ENCODE measurements at regions not wholly inside any gene's neighbourhood (a gene's known extent, or its start where the extent isn't known, plus 50 kb on each side); places are given as distances from the start of the nearest gene placed in this dataset.
A peak's percentile ranks its signal among the peaks of the same experiment; 100 is the strongest.

DNA sequence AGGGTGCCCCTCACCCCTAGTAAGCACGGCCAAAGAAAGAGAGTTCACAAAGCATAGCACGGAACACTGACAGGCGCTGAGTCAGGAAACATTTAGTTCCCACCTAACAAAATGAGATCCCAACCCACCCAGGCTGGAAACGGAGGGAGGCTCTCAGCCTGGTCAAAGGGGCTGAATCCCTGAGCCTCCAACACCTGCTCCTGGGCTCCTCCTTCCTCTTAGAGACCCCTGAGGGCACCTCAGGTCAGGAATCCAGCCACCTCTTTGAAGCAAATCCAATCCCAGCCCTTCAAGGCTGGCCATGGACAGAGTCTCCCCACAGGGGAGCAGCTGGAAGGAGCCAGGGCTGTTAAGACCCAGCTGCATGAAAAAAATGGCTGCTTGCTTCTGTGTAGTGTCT is 154.4 kb upstream of the HES1 start:
- Histone ChIP-seq H3K4me1 (ENCODE audit: insufficient read depth, low read length, poor library complexity, severe bottlenecking) (peaks cover 24% of the 10 kb centered on the region), H4K20me1 (ENCODE audit: insufficient read depth, low read length, poor library complexity, severe bottlenecking) (no peaks in the 10 kb centered on the region), H3F3A (ENCODE audit: low read depth) (no peaks in the 10 kb centered on the region), H3K9me2 (replicated peaks; ENCODE audit: low read depth, low read length) (no peaks in the 10 kb centered on the region), H3K27me3 (ENCODE audit: insufficient read depth, low read length, poor library complexity, severe bottlenecking) (no peaks in the 10 kb centered on the region), H3K4me2 (ENCODE audit: low read depth, low read length, poor library complexity, severe bottlenecking) (no peak overlapping the region), H3K36me3 (ENCODE audit: insufficient read depth, low read length) (no peaks in the 10 kb centered on the region), H3K79me2 (ENCODE audit: insufficient read depth, low read length) (no peaks in the 10 kb centered on the region), H3K4me3 (ENCODE audit: low read length, poor library complexity, severe bottlenecking) (no peak overlapping the region), H3K9ac (ENCODE audit: low read depth, low read length, poor library complexity, severe bottlenecking) (no peak overlapping the region), H3K9me3 (ENCODE audit: insufficient read depth, low read depth, low read length) (no peaks in the 10 kb centered on the region), H2AFZ (ENCODE audit: low read length) (no peak overlapping the region)
- TF ChIP-seq, protein P1, sequence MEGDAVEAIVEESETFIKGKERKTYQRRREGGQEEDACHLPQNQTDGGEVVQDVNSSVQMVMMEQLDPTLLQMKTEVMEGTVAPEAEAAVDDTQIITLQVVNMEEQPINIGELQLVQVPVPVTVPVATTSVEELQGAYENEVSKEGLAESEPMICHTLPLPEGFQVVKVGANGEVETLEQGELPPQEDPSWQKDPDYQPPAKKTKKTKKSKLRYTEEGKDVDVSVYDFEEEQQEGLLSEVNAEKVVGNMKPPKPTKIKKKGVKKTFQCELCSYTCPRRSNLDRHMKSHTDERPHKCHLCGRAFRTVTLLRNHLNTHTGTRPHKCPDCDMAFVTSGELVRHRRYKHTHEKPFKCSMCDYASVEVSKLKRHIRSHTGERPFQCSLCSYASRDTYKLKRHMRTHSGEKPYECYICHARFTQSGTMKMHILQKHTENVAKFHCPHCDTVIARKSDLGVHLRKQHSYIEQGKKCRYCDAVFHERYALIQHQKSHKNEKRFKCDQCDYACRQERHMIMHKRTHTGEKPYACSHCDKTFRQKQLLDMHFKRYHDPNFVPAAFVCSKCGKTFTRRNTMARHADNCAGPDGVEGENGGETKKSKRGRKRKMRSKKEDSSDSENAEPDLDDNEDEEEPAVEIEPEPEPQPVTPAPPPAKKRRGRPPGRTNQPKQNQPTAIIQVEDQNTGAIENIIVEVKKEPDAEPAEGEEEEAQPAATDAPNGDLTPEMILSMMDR (conservative IDR thresholded peaks at IDR 0.05; ENCODE audit: low read length) = no peak
- TF ChIP-seq EZH2phosphoT487 (IDR thresholded peaks at IDR 0.05; ENCODE audit: borderline replicate concordance) = no peak

DNA sequence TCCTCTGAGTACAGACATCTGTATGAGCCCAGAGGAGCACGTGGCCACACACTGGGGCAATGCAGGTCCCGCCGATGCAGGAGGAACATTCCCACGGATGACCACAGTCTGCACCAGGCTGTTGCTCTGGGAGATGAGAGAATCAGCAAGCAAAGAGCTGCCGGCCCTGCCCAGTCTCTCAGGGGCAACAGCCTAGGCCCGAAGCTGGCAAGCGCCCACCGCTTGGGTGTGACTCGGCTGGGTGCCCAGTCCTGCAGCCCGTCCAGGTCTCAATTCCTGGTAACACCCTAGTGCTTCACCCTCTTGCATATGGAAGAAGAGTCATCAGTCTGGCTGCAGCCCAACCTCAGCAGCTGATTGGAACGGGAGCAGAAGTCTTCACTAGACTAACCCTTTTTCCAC is 153.7 kb upstream of the HES1 start:
- no peaks in the 10 kb centered on the region for H4K20me1 ChIP-seq (ENCODE audit: insufficient read depth, low read length, poor library complexity, severe bottlenecking)
- TF ChIP-seq EZH2phosphoT487 (IDR thresholded peaks at IDR 0.05; ENCODE audit: borderline replicate concordance) = no peak
- TF ChIP-seq, protein P1 (conservative IDR thresholded peaks at IDR 0.05; ENCODE audit: low read length) = no peak

DNA sequence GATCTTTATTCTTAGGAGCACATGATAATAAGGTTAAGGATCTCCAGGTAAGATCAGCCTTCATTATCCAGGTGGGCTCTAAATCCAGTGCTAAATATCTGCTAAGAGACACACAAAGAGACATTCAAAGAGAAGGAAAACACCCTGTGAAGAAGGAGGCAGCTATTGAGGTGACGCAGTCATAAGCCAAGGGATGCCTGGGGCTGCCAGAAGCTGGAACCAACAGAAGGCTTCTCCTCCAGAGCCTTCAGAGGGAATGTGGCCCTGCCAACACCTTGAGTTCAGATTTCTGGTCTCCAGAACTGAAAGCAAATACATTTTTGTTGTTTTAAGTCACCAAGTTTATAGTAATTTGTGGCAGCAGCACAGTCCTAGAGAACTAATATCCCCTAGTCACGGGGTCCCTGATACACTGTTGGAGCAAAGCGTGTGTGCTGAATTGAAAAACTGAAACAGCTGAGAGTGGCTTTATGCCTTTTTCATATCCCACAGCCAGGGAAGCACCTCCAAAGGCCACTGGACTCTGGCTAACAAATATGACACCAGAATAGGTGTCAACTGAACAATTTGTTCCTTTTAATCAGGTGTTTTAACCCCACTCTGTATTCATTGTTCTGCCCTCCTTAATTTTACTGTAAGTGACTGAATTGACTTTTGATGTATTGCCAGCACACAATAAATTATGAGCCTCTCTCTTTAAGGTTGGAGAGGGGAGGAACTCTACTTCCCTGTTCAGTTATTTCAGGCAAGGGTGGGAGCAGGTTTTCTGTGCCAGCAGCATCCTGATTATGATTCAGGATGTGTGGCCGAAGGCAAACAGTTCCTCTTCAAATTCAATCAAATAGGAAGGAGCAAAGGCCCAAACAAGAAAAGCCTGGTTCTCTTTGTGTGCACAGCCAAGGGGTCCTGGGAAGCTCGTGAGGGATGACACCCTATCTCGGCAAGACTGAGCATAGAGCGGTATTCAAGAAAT is 151.8 kb upstream of the HES1 start:
- H3K4me3 ChIP-seq (ENCODE audit: low read length, poor library complexity, severe bottlenecking) = no peak overlapping the region
- H3F3A ChIP-seq (ENCODE audit: low read depth) = no peaks in the 10 kb centered on the region
- no peaks in the 10 kb centered on the region for H3K79me2 ChIP-seq (ENCODE audit: insufficient read depth, low read length)
- no peaks in the 10 kb centered on the region for H3K36me3 ChIP-seq (ENCODE audit: insufficient read depth, low read length)
- peaks cover 18% of the 10 kb centered on the region for H3K4me1 ChIP-seq (ENCODE audit: insufficient read depth, low read length, poor library complexity, severe bottlenecking)
- H3K27me3 ChIP-seq (ENCODE audit: insufficient read depth, low read length, poor library complexity, severe bottlenecking) = no peaks in the 10 kb centered on the region
- H2AFZ ChIP-seq (ENCODE audit: low read length) = 0 out of 2 replicates have a peak overlapping the region, but pooled peaks have one; percentile 10
- H4K20me1 ChIP-seq (ENCODE audit: insufficient read depth, low read length, poor library complexity, severe bottlenecking) = no peaks in the 10 kb centered on the region
- no peaks in the 10 kb centered on the region for H3K9me2 ChIP-seq (replicated peaks; ENCODE audit: low read depth, low read length)
- no peaks in the 10 kb centered on the region for H3K9me3 ChIP-seq (ENCODE audit: insufficient read depth, low read depth, low read length)
- H3K9ac ChIP-seq (ENCODE audit: low read depth, low read length, poor library complexity, severe bottlenecking) = no peak overlapping the region
- TF ChIP-seq, protein P1 (conservative IDR thresholded peaks at IDR 0.05; ENCODE audit: low read length) = no peak
- TF ChIP-seq EZH2phosphoT487 (IDR thresholded peaks at IDR 0.05; ENCODE audit: borderline replicate concordance) = no peak
- no peak overlapping the region for H3K4me2 ChIP-seq (ENCODE audit: low read depth, low read length, poor library complexity, severe bottlenecking)

More for the DNA sequence above, 153.7 kb upstream of the HES1 start:
- Histone ChIP-seq H3F3A (ENCODE audit: low read depth) (no peaks in the 10 kb centered on the region), H3K4me3 (ENCODE audit: low read length, poor library complexity, severe bottlenecking) (no peak overlapping the region), H3K4me2 (ENCODE audit: low read depth, low read length, poor library complexity, severe bottlenecking) (no peak overlapping the region), H3K9ac (ENCODE audit: low read depth, low read length, poor library complexity, severe bottlenecking) (no peak overlapping the region), H3K79me2 (ENCODE audit: insufficient read depth, low read length) (no peaks in the 10 kb centered on the region), H3K9me2 (replicated peaks; ENCODE audit: low read depth, low read length) (no peaks in the 10 kb centered on the region), H3K4me1 (ENCODE audit: insufficient read depth, low read length, poor library complexity, severe bottlenecking) (peaks cover 26% of the 10 kb centered on the region), H3K36me3 (ENCODE audit: insufficient read depth, low read length) (no peaks in the 10 kb centered on the region), H3K27me3 (ENCODE audit: insufficient read depth, low read length, poor library complexity, severe bottlenecking) (no peaks in the 10 kb centered on the region), H3K9me3 (ENCODE audit: insufficient read depth, low read depth, low read length) (no peaks in the 10 kb centered on the region), H2AFZ (ENCODE audit: low read length) (no peak overlapping the region)
